Right kidney (tissue), 1 donor: ENCODE measurements at regions not wholly inside any gene's neighbourhood (a gene's known extent, or its start where the extent isn't known, plus 50 kb on each side); places are given as distances from the start of the nearest gene placed in this dataset.
A peak's percentile ranks its signal among the peaks of the same experiment; 100 is the strongest.
"Not testable (repeated sequence)": the region's sequence is repeated elsewhere in the genome, so short reads cannot be mapped to it uniquely, and the experiment has no call there.

ENCODE experiments used
- DNase-seq: peaks from one replicate; pipeline ENCODE4 v3.0.0-alpha.2; 2016

- no peak for DNase-seq
Measured at GRCh38 chr6:93083337-93084230, 335.8 kb downstream of the EPHA7 start.

GRCh38 chr6:93081901-93082300, 337.5 kb downstream of the EPHA7 start:
- DNase-seq: no peak

- DNase-seq: no peak
Measured at GRCh38 chr6:93079061-93079460, 340.3 kb downstream of the EPHA7 start.

GRCh38 chr6:93073811-93074210, 345.5 kb downstream of the EPHA7 start:
- no peak for DNase-seq

- no peak for DNase-seq
Measured at GRCh38 chr6:93069856-93070255, 349.5 kb downstream of the EPHA7 start.

- no peak for DNase-seq
Measured at GRCh38 chr6:93059911-93060310, 359.4 kb downstream of the EPHA7 start.

GRCh38 chr6:93057584-93057983, 361.8 kb downstream of the EPHA7 start:
- DNase-seq: no peak

- DNase-seq: no peak
Measured at GRCh38 chr6:93048381-93048780, 371.0 kb downstream of the EPHA7 start.

GRCh38 chr6:93047033-93047432, 372.3 kb downstream of the EPHA7 start:
- no peak for DNase-seq

GRCh38 chr6:93045156-93045555, 374.2 kb downstream of the EPHA7 start:
- no peak for DNase-seq

- no peak for DNase-seq
Measured at GRCh38 chr6:93040375-93040774, 379.0 kb downstream of the EPHA7 start.

GRCh38 chr6:93036835-93037234, 382.5 kb downstream of the EPHA7 start:
- DNase-seq: peak; percentile 2

GRCh38 chr6:93035756-93036155, 383.6 kb downstream of the EPHA7 start:
- DNase-seq: no peak

GRCh38 chr6:93021235-93021915, 398.0 kb downstream of the EPHA7 start:
- no peak for DNase-seq

GRCh38 chr6:93017626-93018025, 401.7 kb downstream of the EPHA7 start:
- DNase-seq: no peak

GRCh38 chr6:93017213-93017612, 402.1 kb downstream of the EPHA7 start:
- no peak for DNase-seq

GRCh38 chr6:93013054-93013453, 406.3 kb downstream of the EPHA7 start:
- DNase-seq: no peak

- DNase-seq: no peak
Measured at GRCh38 chr6:93008375-93008774, 411.0 kb downstream of the EPHA7 start.

GRCh38 chr6:92989656-92990055, 429.7 kb downstream of the EPHA7 start:
- no peak for DNase-seq

GRCh38 chr6:92979281-92979680, 440.1 kb downstream of the EPHA7 start:
- no peak for DNase-seq

- DNase-seq: no peak
Measured at GRCh38 chr6:92977018-92977417, 442.3 kb downstream of the EPHA7 start.

GRCh38 chr6:92967362-92967761, 452.0 kb downstream of the EPHA7 start:
- DNase-seq: no peak

- no peak for DNase-seq
Measured at GRCh38 chr6:92962846-92963245, 456.5 kb downstream of the EPHA7 start.

- DNase-seq: not testable (repeated sequence)
Measured at GRCh38 chr6:92952111-92952510, 467.2 kb downstream of the EPHA7 start.
